ENCODE measurements at regions not wholly inside any gene's neighbourhood (a gene's known extent, or its start where the extent isn't known, plus 50 kb on each side); places are given as distances from the start of the nearest gene placed in this dataset.

DNA sequence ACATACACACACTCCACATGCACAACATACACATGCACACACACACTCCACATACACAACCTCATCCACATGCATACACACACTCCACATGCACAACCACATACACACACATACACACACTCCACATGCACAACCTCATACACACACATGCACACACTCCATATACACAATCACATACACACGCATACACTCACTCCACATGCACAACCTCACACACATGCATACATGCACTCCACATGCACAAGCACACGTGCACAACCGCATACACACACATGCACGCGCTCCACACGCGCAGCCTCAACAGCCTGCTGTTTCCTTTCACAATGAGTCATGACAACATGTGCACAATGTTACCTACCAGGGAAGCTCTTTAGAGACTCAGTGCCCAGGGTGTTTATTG is 61.2 kb upstream of the TMEM132C start:
- TF ChIP-seq EZH2 (IDR thresholded peaks at IDR 0.05; ENCODE audit: low read depth, unreplicated experiment) (no peak), POLR2AphosphoS5 (IDR thresholded peaks at IDR 0.05; ENCODE audit: low read depth) (no peak), EZH2phosphoT487 (IDR thresholded peaks at IDR 0.05; ENCODE audit: unreplicated experiment) (no peak), JUNB (IDR thresholded peaks at IDR 0.05; ENCODE audit: unreplicated experiment) (no peak), ZNF114 (CRISPR knock-in tag; IDR thresholded peaks at IDR 0.05) (no peak), CREB1 (CRISPR knock-in tag; IDR thresholded peaks at IDR 0.05; ENCODE audit: low read depth) (no peak), NANOG (IDR thresholded peaks at IDR 0.05; ENCODE audit: borderline replicate concordance) (no peak), ZNF331 (CRISPR knock-in tag; IDR thresholded peaks at IDR 0.05; ENCODE audit: low read depth) (no peak)
- TF ChIP-seq, protein P1, sequence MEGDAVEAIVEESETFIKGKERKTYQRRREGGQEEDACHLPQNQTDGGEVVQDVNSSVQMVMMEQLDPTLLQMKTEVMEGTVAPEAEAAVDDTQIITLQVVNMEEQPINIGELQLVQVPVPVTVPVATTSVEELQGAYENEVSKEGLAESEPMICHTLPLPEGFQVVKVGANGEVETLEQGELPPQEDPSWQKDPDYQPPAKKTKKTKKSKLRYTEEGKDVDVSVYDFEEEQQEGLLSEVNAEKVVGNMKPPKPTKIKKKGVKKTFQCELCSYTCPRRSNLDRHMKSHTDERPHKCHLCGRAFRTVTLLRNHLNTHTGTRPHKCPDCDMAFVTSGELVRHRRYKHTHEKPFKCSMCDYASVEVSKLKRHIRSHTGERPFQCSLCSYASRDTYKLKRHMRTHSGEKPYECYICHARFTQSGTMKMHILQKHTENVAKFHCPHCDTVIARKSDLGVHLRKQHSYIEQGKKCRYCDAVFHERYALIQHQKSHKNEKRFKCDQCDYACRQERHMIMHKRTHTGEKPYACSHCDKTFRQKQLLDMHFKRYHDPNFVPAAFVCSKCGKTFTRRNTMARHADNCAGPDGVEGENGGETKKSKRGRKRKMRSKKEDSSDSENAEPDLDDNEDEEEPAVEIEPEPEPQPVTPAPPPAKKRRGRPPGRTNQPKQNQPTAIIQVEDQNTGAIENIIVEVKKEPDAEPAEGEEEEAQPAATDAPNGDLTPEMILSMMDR (conservative IDR thresholded peaks at IDR 0.05; ENCODE audit: low read depth in 2 of 2) = no peak
- TF ChIP-seq, protein P2, sequence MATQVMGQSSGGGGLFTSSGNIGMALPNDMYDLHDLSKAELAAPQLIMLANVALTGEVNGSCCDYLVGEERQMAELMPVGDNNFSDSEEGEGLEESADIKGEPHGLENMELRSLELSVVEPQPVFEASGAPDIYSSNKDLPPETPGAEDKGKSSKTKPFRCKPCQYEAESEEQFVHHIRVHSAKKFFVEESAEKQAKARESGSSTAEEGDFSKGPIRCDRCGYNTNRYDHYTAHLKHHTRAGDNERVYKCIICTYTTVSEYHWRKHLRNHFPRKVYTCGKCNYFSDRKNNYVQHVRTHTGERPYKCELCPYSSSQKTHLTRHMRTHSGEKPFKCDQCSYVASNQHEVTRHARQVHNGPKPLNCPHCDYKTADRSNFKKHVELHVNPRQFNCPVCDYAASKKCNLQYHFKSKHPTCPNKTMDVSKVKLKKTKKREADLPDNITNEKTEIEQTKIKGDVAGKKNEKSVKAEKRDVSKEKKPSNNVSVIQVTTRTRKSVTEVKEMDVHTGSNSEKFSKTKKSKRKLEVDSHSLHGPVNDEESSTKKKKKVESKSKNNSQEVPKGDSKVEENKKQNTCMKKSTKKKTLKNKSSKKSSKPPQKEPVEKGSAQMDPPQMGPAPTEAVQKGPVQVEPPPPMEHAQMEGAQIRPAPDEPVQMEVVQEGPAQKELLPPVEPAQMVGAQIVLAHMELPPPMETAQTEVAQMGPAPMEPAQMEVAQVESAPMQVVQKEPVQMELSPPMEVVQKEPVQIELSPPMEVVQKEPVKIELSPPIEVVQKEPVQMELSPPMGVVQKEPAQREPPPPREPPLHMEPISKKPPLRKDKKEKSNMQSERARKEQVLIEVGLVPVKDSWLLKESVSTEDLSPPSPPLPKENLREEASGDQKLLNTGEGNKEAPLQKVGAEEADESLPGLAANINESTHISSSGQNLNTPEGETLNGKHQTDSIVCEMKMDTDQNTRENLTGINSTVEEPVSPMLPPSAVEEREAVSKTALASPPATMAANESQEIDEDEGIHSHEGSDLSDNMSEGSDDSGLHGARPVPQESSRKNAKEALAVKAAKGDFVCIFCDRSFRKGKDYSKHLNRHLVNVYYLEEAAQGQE (IDR thresholded peaks at IDR 0.05; ENCODE audit: unreplicated experiment) = no peak
- TF ChIP-seq, protein P3, sequence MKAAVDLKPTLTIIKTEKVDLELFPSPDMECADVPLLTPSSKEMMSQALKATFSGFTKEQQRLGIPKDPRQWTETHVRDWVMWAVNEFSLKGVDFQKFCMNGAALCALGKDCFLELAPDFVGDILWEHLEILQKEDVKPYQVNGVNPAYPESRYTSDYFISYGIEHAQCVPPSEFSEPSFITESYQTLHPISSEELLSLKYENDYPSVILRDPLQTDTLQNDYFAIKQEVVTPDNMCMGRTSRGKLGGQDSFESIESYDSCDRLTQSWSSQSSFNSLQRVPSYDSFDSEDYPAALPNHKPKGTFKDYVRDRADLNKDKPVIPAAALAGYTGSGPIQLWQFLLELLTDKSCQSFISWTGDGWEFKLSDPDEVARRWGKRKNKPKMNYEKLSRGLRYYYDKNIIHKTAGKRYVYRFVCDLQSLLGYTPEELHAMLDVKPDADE (IDR thresholded peaks at IDR 0.05) = no peak
